ENCODE measurements at regions not wholly inside any gene's neighbourhood (a gene's known extent, or its start where the extent isn't known, plus 50 kb on each side); places are given as distances from the start of the nearest gene placed in this dataset.

DNA sequence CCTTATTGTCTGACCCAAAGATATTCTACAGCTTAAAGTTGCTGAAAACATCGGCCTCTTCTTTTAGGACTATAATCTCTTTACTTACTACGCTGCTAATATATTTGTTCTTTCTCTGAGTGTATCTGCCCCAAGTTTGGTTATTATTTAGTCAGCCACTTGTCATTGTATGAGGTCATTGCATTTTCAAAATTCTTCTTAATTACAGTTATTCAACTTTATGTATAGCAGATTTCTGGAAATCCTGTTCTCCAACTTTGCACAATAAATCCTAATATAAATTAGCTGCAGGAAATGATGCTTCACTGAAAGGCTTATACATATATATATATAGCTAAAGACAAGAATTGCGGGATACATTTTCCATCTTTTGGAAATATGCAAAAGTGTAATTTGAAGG is 88.5 kb upstream of the HIVEP1 start:
- no peak for DNase-seq

DNA sequence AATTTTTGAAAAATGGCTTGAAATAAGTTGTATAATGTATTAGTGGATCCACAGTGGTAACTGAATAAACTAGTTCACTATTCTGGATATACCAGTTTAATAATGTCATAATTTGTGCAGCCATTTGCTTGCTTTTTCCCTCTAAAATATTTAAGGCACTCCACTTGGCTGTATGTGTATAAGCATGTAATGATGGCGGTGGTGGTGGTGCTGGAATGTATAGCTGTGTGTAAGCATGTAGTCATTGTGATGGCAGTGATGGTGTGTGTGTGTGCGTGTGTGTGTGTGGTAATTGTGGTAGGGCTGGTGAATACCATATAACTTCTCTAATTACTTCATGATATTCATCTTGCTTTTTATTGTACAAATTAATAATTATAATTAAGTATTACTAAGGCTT is 89.2 kb upstream of the HIVEP1 start:
- DNase-seq = no peak

DNA sequence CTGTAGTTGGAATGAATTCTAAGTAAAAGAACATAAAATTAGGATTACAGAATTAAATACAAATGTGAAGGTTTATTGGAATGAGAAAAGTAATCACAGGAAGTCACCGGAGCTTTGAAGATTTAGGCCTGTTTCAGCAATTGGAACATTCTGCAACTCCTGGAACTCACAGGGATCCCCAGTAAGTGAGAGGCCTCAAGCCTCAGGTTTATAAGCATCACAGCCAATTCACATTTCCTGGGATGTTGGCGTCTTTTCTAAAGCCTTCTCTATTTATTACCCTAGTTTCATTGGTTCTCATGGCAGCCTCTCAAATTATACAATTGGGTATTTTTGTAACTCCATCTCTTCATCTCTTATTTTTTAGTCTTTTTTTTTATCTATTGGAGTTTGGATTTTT is 90.4 kb upstream of the HIVEP1 start:
- no peak for DNase-seq

DNA sequence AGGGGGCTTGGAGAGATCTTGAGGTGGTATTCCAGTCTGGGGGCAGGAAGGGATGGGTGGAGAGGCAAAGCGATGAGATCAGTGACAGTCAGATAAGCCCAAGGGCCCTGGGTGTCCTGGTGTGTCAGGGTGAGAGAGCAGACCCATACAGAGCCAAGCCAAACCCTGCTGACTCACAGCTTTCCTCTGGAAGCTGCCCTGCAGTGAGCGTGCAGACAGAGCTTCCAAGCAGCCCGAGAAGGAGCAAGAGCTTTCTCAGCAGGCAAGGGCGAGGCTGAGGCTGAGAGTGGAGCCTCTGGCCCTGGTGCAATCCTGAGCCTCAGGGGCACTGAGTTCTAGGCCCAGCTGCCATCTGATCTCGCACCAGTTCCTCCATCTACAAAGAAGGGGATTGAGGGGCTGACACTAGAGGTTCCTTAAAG is 91.1 kb upstream of the HIVEP1 start:
- DNase-seq = no peak

DNA sequence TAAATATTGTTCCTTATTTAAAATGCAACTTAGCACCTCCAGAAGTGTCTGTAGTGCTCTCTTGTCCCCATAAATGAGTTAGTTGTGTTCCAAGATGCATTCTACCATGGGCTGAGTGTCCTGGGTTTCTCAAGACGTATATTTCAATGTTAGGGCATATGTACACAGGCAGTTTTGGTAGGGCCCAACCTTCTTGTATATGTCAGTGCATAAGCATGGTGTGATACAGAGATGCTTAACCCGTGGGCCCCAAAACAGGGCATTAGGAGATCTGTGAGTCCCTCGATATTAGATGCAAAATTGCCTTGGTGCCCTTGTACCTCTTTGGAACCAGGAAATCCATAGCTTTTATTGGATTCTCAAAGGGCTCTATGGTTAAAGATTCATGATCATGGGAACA is 91.5 kb upstream of the HIVEP1 start:
- DNase-seq = no peak

DNA sequence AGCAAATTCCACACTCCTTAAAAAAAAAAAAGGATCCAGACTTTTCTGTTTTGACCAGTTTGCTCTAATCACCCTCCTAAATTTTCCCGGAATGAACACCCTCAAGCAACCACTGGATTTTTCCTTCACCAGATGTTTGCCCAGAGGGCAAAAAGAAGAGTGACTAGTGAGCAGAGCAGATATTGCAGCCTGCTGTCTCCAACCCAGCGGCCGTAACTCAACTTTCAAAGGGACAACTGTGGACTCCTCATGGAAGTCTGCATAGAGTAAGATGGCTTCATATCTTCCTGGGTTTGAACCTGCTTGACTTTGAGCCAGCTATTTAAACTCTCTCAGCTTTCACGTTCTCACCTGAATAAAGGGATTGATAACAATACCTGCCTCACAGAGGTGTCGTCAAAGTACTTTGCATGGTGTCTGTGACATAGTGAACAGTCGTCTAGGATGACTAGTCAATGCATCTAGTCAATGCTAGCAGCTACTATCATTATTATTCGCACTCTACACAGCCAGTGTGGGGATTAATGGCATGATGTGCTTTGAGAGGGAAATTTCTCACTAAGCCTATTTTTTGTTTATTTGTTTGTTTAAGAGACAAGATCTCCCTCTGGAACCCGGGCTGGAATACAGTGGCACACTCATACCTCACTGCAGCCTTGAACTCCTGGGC is 92.2 kb upstream of the HIVEP1 start:
- no peak for DNase-seq

DNA sequence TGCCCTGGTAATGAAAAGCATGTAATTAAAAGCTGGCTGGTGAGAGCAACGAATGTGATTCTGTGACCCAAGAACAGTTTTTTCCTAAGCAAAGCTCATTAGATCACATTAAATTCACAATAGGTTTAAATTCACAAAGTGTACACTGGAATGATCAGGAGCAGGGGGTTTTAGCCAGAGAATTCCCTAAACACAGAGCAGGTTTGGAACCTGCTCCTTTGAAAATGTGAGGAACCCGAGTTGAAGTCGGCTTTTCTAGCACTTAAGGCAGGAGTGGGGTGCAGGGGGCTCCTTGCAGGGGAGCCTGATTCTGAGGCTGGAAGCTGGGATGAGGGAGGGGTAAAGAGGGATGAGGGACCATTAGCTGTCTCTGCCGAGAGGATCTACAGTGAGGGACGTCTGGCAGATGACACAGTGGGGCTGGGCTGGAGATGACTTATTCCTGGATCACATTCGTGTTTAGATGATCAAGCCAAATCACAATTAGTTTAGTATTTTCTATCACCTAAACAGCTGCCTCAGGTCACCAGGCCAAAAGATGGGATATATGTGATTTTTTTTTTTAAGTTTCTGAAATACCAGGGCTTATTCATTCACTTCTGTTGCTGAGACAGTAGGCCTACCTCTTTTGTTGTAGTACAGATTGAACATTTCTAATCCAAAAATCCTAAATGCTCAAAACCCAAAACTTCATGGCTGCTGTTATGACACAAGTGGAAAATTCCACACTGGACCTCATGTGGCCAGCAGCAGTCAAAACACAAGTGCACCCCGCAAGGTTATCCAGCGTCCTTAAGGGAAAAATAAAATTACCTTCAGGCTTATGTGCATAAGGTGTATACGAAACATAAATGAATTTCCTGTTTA is 93.1 kb upstream of the HIVEP1 start:
- DNase-seq = no peak

DNA sequence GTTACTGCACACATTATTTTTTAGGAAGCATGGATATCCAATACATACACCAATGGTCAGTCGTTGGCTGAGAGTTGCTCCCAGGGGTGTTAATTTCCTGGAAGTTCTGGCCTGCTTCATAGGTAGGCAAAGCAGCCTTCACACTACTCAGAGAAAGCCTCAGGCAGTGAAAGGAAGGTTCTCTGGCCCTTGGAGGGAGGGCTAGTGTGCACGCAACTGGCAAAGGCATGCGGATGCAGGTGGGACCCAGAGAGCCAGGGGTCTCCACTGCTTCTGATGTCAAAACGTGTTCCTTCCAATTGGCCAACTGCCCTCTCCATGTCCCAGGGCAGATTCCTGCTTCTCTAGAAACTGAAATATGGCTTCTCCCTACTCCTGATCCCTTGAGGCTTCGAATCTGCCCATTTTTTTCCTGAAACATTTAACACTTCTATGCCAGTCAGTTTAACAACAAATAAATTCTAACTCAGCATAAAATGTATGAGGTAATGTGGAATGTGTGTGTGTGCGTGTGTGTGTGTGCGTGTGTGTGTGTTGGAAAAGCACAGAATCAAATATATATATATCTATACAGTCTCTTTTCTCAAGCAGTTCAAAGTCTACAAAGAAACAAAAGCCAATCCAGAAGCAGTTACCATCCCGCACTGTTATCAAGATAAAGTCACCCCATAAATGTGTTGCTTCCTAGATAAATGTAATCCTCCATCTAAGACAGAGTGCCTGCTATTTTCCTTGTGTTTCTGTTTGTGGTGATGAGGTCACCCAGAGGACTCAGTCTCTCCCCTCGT is 94.0 kb upstream of the HIVEP1 start:
- DNase-seq = no peak

DNA sequence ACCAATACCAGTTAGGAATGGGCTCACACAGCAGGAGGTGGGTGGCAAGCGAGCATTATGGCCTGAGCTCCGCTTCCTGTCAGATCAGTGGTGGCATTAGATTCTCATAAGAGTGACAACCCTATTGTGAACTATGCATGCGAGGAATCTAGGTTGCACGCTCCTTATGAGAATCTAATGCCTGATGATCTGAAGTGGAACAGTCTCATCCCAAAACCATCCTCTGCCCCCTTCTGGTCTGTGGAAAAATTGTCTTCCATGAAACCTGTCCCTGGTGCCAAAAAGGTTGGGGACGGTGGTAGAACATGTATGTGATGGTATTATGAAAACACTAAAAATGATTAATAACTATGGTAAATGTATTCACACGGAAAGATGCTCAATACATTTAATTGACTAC is 99.7 kb upstream of the HIVEP1 start:
- no peak for DNase-seq

DNA sequence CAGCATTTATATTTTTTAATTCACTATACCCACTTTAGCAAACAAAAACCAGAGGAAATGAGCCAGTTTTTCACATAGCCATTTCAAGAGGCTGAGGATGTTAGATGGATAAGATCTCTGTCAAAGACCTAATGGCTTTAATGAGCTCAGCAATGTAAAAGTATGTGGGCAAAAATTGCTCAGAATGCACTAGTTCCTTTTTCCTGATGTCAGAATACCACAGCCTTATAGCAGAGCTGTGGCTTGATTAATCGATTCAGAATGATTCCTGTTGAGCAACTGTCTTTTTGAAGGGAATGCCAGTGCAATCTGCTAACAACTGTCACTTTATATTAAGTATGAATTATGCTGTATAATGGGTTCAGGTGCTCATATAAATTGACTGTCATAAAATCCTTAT is 100.6 kb upstream of the HIVEP1 start:
- no peak for DNase-seq

DNA sequence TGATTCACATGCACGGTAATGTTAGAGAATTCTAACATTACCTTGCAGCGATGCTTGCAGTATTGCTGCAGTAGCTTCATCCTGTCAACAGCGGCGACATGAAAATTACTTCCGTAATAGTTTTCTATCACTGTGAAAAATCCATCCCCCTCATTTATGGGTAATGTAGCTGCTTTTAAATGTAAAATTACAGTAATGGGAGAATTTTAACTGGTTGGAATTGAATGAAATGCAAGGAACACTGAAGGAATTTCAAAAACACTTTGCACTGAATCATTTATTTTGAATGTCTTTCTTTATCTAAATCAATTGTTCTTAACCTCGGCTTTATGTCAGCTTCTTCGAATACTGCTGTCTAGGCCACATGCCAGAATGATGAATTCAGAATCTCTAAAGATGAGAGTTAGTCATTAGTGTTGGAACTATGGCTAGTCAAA is 102.4 kb upstream of the HIVEP1 start:
- DNase-seq = no peak

DNA sequence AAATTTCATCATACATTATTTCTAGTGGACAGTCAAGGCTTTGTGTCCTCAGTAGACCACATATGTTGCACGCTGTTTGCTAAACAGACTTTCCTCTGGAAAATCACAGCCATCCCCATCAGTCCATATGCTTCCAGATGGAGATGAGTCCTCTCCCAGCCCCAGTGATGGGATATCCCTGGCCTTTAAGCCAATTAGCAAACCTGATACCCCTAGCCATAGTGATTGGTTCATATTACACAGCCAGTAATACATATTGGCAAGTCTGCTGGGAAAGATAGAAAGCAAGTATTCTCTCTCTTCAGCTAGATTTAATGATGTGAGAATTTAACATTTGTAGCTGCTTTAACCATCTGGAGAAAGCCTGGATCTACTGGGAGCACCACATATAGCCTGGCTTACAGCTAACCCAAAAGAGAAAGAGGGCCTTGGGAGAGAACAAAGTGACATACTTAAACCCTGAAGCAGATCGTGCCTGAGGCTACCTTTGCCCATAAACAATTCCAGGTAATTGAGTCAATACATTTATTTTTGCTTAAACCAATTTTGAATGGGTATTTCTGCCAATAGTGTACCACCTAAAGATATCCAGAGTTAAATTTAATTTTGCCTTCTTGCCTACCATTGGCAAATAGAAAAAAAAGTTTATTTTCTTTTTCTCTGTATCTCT is 103.5 kb upstream of the HIVEP1 start:
- DNase-seq = no peak

DNA sequence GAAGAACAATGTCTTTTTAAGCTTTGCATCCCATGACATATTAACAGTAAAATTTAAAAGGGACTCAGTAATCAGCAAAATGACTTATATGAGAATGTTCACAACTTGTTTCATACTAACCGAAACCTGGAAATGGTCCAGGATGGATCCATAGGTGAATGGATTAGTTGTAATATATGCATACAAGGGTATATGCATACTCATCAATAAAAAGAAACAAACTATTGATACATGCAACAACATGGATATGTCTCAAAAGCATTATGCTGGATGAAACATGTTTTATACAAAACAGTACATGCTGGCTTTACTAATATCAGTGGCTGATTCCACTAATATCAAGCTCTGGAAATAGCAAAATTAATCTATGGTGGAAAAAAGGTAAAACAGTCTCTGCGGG is 108.5 kb upstream of the HIVEP1 start:
- DNase-seq = no peak

DNA sequence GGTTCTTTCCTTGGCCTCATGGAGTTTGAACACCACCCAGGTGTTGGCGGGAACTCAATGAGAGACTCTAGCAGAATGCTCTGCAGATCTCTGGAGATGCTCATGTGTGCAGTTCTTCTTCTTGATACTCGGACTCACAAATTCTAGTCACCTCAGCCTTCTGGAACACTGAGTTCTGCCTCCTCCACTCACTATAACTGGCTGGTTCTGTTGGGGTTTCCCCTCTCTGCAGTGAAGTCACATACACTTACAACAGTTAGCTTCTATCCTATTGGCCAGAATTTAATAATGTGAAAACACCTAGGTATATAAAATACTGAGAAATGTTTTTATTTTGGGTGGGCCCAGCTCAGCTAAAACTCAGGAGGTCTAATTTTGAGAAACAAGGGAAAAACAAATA is 109.6 kb upstream of the HIVEP1 start:
- DNase-seq = no peak

DNA sequence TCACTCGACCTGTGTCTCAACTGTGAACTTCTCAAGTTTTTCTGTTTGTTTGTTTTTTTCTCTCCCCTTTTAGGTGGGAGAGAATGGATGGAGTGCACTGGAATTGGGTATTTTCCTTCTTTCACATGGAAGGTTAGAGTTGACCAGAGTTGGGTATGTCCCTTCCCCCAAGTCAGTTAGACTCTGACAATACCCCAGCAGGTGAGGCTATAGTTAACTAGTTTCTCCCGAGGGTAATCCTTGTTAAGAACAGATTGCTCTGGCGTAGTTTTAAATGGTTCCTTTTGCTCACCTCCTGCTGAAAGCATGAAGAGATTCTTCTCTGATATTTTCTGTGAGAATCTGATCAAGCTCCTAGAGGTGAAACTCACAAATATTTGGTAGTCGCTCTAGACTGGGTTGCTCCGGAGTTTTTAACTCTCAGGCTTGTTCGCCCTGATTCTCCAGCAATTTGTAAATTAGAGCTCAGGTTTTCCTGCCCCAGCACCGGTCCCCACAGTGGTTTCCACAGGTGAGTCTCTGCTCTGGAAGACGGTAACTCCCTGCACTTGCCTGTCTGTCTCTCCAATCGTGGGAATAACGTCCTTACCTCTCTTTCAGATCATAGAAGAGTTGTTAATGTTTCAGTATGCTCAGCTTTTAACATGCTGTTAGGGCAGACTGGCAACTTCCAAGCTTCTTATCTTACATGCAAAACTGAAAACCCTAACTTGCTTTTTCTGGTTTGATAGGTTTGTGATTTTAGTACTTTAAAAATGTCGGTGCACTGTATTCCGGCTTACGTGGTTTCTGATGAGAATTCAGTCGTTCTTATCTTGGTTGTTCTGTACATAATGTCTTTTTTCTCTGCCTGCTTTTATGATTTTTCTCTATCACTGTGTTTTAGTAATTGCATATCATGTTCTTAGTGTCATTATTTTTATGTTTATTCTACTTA is 111.2 kb upstream of the HIVEP1 start:
- no peak for DNase-seq

DNA sequence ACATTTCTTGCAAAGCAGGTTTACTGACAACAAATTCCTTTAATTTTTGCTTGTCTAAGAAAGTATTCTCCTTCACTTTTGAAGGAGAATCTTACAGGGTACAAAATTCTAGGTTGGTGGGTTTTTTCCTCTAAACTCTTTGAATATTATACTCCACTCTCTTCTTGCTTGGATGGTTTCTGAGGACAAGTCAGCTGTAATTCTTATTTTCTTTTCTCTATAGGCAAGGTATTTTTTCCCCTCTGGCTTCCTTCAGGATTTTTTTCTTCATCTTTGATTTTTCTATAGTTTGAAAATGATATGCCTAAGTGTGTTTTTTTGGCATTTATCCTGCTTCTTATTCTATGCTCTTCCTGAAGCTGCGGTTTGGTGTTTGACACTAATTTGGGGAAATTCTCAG is 112.5 kb upstream of the HIVEP1 start:
- no peak for DNase-seq

DNA sequence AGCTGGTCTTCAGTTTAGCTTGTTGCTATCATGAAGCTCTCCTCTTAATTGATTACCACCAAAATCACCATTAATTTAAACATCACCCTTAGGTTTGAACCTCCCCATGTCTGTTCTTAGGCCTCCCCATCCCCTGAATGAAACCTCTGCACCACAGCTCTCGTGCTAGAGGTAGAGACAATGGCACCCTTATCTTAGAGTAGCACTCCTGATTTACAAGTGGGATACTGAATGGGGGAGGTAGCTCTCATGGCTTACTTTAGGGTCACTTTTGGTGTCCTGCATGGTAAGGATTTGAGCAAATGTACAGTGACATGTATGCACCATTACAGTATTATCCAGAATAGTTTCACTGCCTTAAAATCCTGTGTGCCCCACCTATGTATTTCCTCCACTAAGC is 115.6 kb upstream of the ADTRP start:
- no peak for DNase-seq

DNA sequence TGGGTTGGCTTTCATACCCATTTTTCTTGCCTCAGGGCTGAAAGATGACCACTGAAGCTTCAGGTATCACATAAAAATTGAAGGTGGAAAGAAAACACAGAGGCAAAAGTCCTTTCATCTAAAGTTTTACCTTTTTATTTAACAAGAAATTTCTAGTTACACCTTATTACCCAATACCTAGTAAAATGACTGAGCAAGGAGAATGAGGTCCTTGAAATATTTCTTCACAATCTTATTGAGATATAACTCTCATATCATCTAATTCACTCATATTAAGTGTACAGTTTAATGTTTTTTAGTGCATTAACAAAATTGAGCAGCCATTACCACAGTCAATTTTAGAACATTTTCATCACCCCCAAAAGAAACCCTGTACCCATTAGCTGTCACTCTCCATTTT is 112.9 kb upstream of the ADTRP start:
- no peak for DNase-seq

DNA sequence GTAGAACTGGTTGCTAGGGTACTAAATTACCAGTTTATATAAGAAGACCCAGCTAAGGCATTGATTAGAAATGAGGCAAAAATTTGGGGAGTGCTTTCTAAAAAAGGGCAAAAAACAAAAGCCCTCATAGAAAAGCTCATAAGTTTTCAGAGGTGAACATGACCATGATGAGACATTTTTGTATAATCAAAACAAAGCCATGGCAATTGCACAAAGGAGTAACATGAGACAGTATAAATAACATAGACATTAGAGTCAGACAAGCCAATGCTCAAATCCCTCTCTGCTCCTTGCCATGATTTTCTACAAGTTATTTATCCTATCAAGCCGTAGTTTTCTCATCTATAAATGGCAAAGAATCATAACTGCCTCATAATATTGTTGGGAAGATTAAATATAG is 112.2 kb upstream of the ADTRP start:
- no peak for DNase-seq

DNA sequence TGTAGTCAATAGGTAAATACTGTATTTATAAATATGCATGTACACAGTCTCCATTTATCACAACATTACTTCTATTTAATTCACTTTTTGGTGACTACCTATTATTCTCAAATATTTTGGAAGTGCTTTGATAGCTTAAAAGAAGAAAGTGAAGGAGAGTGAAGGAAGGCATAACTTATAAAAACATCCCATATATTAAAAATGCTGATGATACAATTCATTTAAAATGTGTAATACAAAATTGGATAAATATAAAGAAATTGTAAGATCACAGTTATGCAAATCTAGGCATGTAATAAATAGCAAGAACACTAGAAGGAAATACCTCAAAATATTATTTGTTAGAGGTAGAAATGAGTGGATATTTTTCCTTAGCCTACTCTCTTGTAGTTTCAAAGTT is 111.6 kb upstream of the ADTRP start:
- no peak for DNase-seq

DNA sequence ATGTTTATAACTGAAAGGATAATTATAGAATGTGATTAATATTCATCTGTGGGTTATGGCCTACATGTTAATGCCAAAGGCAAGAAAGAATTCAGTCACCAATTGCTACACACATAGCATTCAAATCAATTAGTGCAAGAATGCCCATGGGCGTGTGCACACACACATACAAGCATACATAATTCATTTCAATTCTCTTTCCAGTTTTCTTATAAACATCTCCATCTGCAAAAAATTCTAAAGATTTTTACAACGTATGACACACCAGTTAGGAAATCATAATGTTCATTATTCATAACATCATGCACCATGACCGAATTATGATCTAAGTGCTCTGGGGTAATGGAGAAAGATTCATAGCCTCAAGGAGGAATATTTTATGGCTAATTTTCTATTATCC is 111.0 kb upstream of the ADTRP start:
- DNase-seq = no peak

DNA sequence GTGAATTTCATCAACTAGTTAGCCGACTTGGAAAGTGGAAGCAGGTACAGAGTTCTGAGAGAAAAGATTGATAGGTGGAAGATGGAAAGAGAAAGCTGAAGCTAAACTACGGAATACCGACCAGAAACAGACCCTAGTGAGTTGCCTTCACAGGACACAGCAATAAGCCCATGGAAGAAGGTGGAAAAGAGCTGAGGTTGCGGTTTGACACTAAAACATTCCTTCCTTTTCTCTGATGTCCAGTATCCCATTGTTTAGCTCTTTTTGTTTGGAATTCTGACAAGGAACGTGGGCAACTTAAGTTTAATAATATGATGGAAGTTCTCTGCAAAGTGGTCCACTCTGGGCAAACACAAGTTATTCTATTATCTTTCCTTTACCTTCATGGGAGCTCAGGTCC is 110.1 kb upstream of the ADTRP start:
- DNase-seq = no peak

Measured in NCI-H2029 treated with DMSO at 0.1 percent for 48 hours (cell line).